Vagina (tissue), 2 donors: ENCODE measurements at regions not wholly inside any gene's neighbourhood (a gene's known extent, or its start where the extent isn't known, plus 50 kb on each side); places are given as distances from the start of the nearest gene placed in this dataset.

ENCODE experiments used
- POLR2A ChIP-seq, 2 donors: fragments of 450-650 bp; IDR thresholded peaks; one replicate each; pipeline ENCODE4 v1.6.1; 2017; ENCODE audit warnings: antibody characterized with exemption in 2 of 2, mild to moderate bottlenecking in 2 of 2, moderate library complexity in 2 of 2
- POLR2AphosphoS5 ChIP-seq, 2 donors: sonication (generic); formaldehyde crosslinking; IDR thresholded peaks; one replicate each; pipeline ENCODE4 v1.9.0; 2017; ENCODE audit warnings: antibody characterized with exemption in 2 of 2, mild to moderate bottlenecking in 2 of 2, low read depth in 1 of 2; ENCODE audit not compliant: insufficient read depth in 1 of 2
- TF ChIP-seq, protein P1 (sequence below), 3 experiments: fragments of 450-650 bp in 2 of 3; fragments of 200-600 bp in 1 of 3; sonication (generic) in 1 of 3; IDR thresholded peaks; one replicate each; pipeline ENCODE4 v1.5.1; 2017 to 2019; ENCODE audit warnings: antibody characterized with exemption in 3 of 3, mild to moderate bottlenecking in 2 of 3, moderate library complexity in 2 of 3

- no peak for TF ChIP-seq POLR2A (IDR thresholded peaks at IDR 0.05)
- TF ChIP-seq, protein P1, sequence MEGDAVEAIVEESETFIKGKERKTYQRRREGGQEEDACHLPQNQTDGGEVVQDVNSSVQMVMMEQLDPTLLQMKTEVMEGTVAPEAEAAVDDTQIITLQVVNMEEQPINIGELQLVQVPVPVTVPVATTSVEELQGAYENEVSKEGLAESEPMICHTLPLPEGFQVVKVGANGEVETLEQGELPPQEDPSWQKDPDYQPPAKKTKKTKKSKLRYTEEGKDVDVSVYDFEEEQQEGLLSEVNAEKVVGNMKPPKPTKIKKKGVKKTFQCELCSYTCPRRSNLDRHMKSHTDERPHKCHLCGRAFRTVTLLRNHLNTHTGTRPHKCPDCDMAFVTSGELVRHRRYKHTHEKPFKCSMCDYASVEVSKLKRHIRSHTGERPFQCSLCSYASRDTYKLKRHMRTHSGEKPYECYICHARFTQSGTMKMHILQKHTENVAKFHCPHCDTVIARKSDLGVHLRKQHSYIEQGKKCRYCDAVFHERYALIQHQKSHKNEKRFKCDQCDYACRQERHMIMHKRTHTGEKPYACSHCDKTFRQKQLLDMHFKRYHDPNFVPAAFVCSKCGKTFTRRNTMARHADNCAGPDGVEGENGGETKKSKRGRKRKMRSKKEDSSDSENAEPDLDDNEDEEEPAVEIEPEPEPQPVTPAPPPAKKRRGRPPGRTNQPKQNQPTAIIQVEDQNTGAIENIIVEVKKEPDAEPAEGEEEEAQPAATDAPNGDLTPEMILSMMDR (IDR thresholded peaks at IDR 0.05): no peak
- TF ChIP-seq POLR2AphosphoS5 (IDR thresholded peaks at IDR 0.05; ENCODE audit: insufficient read depth in 1 of 2, low read depth in 1 of 2): no peak
Measured at GRCh38 chr5:164145458-164145857, 640.0 kb downstream of the MAT2B start.
